Liver (tissue), 8 donors: ENCODE measurements at regions not wholly inside any gene's neighbourhood (a gene's known extent, or its start where the extent isn't known, plus 50 kb on each side); places are given as distances from the start of the nearest gene placed in this dataset.

Experiments
- DNase-seq: peaks from one replicate; pipeline ENCODE4 v3.0.0-alpha.2; 2017; ENCODE audit warnings: low spot score
- H3K27ac ChIP-seq, 2 donors: one replicate each; pipeline ENCODE4 v1.7.0; 2013; ENCODE audit warnings: inconsistent platforms in 2 of 2, low read length in 2 of 2, control low read depth in 1 of 2, low read depth in 1 of 2, mild to moderate bottlenecking in 1 of 2
- H3K27me3 ChIP-seq, 4 donors: one replicate each; pipeline versions ENCODE4 v1.6.1 to v1.7.0; 2013; ENCODE audit warnings: low read length in 3 of 4, inconsistent platforms in 1 of 4, mild to moderate bottlenecking in 1 of 4, moderate library complexity in 1 of 4; ENCODE audit not compliant: control insufficient read depth in 4 of 4, insufficient read depth in 4 of 4
- H3K36me3 ChIP-seq, 4 donors: one replicate each; pipeline versions ENCODE4 v1.6.1 to v1.7.0; 2013; ENCODE audit warnings: low read length in 3 of 4, mild to moderate bottlenecking in 3 of 4, low read depth in 1 of 4, moderate library complexity in 1 of 4; ENCODE audit not compliant: control insufficient read depth in 4 of 4, insufficient read depth in 3 of 4
- H3K4me1 ChIP-seq, 4 donors: one replicate each; pipeline versions ENCODE4 v1.6.1 to v1.7.0; 2013; ENCODE audit warnings: low read length in 3 of 4, mild to moderate bottlenecking in 3 of 4, moderate library complexity in 1 of 4; ENCODE audit not compliant: control insufficient read depth in 4 of 4, insufficient read depth in 4 of 4
- H3K4me3 ChIP-seq, 3 donors: one replicate each; pipeline versions ENCODE4 v1.6.1 to v1.7.0; 2013; ENCODE audit warnings: low read length in 3 of 3, control low read depth in 1 of 3, low read depth in 1 of 3, mild to moderate bottlenecking in 1 of 3
- H3K9ac ChIP-seq, 2 donors: one replicate each; pipeline ENCODE4 v1.7.0; 2013; ENCODE audit warnings: low read length in 2 of 2, mild to moderate bottlenecking in 2 of 2, moderate library complexity in 2 of 2, control low read depth in 1 of 2, low read depth in 1 of 2
- H3K9me3 ChIP-seq, 4 donors: one replicate each; pipeline versions ENCODE4 v1.6.1 to v1.7.0; 2013; ENCODE audit warnings: low read length in 3 of 4; ENCODE audit not compliant: control insufficient read depth in 4 of 4
- ATF3 ChIP-seq: IDR thresholded peaks from 2 replicates; pipeline ENCODE4 v1.6.1; 2016; ENCODE audit warnings: antibody characterized with exemption
- EGR1 ChIP-seq, 2 donors: IDR thresholded peaks; 2 replicates each; pipeline ENCODE4 v1.6.1; 2016 to 2018; ENCODE audit warnings: antibody characterized with exemption in 2 of 2, low read depth in 2 of 2
- HNF4G ChIP-seq: IDR thresholded peaks from 2 replicates; pipeline ENCODE4 v1.6.1; 2016; ENCODE audit warnings: antibody characterized with exemption
- SP1 ChIP-seq: IDR thresholded peaks from 2 replicates; pipeline ENCODE4 v1.6.1; 2018; ENCODE audit warnings: antibody characterized with exemption, mild to moderate bottlenecking
- TAF1 ChIP-seq: conservative IDR thresholded peaks from 2 replicates; pipeline ENCODE4 v1.6.1; 2016; ENCODE audit warnings: antibody characterized with exemption, mild to moderate bottlenecking
- WGBS: extraction: QIAGEN DNeasy Blood & Tissue Kit; methylation state at CpG from one replicate; pipeline ENCODE4 v1.1.7; 2013; 5-methylcytosine and 5-hydroxymethylcytosine counted together
- TF ChIP-seq, protein P1 (sequence below): fragments of 150-350 bp; IDR thresholded peaks from 2 replicates; pipeline ENCODE4 v1.5.1; 2017; ENCODE audit warnings: improper control_type of control experiment, low read depth, low read length; ENCODE audit not compliant: missing input control
- TF ChIP-seq, protein P2 (sequence below): IDR thresholded peaks from 2 replicates; pipeline ENCODE4 v1.6.1; 2016; ENCODE audit warnings: antibody characterized with exemption, mild to moderate bottlenecking
- donor health status: healthy.
- donor health status: healthy.
- donor health status: healthy.
- donor health status: healthy.
- donor health status: healthy.

- no peak for TF ChIP-seq TAF1
Observed at GRCh38 chr3:103889675-103890074, 1454.9 kb downstream of the ZPLD1 start (continued).

GRCh38 chr3:103894162-103894822 lies 1459.5 kb downstream of the ZPLD1 start:
- 86% methylated on average over 5 of the region's 5 CpGs for WGBS
- DNase-seq, result no peak
- TF ChIP-seq TAF1, result no peak
- no peak for TF ChIP-seq HNF4G
- TF ChIP-seq, protein P1, sequence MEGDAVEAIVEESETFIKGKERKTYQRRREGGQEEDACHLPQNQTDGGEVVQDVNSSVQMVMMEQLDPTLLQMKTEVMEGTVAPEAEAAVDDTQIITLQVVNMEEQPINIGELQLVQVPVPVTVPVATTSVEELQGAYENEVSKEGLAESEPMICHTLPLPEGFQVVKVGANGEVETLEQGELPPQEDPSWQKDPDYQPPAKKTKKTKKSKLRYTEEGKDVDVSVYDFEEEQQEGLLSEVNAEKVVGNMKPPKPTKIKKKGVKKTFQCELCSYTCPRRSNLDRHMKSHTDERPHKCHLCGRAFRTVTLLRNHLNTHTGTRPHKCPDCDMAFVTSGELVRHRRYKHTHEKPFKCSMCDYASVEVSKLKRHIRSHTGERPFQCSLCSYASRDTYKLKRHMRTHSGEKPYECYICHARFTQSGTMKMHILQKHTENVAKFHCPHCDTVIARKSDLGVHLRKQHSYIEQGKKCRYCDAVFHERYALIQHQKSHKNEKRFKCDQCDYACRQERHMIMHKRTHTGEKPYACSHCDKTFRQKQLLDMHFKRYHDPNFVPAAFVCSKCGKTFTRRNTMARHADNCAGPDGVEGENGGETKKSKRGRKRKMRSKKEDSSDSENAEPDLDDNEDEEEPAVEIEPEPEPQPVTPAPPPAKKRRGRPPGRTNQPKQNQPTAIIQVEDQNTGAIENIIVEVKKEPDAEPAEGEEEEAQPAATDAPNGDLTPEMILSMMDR, result no peak
- TF ChIP-seq ATF3, result no peak
- TF ChIP-seq, protein P2, sequence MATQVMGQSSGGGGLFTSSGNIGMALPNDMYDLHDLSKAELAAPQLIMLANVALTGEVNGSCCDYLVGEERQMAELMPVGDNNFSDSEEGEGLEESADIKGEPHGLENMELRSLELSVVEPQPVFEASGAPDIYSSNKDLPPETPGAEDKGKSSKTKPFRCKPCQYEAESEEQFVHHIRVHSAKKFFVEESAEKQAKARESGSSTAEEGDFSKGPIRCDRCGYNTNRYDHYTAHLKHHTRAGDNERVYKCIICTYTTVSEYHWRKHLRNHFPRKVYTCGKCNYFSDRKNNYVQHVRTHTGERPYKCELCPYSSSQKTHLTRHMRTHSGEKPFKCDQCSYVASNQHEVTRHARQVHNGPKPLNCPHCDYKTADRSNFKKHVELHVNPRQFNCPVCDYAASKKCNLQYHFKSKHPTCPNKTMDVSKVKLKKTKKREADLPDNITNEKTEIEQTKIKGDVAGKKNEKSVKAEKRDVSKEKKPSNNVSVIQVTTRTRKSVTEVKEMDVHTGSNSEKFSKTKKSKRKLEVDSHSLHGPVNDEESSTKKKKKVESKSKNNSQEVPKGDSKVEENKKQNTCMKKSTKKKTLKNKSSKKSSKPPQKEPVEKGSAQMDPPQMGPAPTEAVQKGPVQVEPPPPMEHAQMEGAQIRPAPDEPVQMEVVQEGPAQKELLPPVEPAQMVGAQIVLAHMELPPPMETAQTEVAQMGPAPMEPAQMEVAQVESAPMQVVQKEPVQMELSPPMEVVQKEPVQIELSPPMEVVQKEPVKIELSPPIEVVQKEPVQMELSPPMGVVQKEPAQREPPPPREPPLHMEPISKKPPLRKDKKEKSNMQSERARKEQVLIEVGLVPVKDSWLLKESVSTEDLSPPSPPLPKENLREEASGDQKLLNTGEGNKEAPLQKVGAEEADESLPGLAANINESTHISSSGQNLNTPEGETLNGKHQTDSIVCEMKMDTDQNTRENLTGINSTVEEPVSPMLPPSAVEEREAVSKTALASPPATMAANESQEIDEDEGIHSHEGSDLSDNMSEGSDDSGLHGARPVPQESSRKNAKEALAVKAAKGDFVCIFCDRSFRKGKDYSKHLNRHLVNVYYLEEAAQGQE, result no peak
- no peak for TF ChIP-seq SP1
- no peaks in the 10 kb centered on the region for H3K9me3 ChIP-seq
- no peaks in the 10 kb centered on the region for H3K4me1 ChIP-seq
- no peak overlapping the region for H3K27ac ChIP-seq
- no peak overlapping the region for H3K4me3 ChIP-seq
- H3K27me3 ChIP-seq, result no peaks in the 10 kb centered on the region
- no peak overlapping the region for H3K9ac ChIP-seq
- H3K36me3 ChIP-seq, result no peaks in the 10 kb centered on the region

DNA sequence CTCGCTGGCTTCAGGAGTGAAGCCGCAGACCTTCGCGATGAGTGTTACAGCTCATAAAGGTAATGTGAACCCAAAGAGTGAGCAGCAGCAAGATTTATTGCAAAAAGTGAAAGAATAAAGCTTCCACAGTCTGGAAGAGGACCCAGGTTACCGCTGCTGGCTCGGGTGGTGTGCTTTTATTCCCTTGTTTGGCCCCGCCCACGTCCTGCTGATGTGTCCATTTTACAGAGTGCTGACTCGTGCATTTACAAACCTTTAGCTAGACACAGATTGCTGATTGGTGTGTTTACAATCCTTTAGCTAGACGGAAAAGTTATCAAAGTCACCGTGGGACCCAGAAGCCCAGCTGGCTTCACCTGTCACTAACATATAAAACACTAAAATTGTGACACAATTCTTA lies 1464.5 kb downstream of the ZPLD1 start:
- no peak overlapping the region for H3K9ac ChIP-seq
- 86% methylated on average over 11 of the region's 11 CpGs for WGBS
- H3K9me3 ChIP-seq, result no peaks in the 10 kb centered on the region
- no peak overlapping the region for H3K27ac ChIP-seq
- no peak overlapping the region for H3K4me3 ChIP-seq
- H3K4me1 ChIP-seq, result no peaks in the 10 kb centered on the region
- TF ChIP-seq, protein P1, result no peak
- TF ChIP-seq EGR1 (IDR thresholded peaks at IDR 0.05; ENCODE audit: low read depth in 2 of 2), result no peak
- DNase-seq, result no peak
- H3K27me3 ChIP-seq, result peaks cover 0 to 2% (median 0%) of the 10 kb centered on the region in 4 donors
- no peaks in the 10 kb centered on the region for H3K36me3 ChIP-seq
